Psoas muscle (tissue), 7 donors: ENCODE measurements at regions not wholly inside any gene's neighbourhood (a gene's known extent, or its start where the extent isn't known, plus 50 kb on each side); places are given as distances from the start of the nearest gene placed in this dataset.

Experiments
- ATAC-seq, 4 donors: fragments of 200-7000 bp; cut with Tn5 transposase; one replicate each; pipeline ENCODE4 v1.9.1; 2020; ENCODE audit warnings: moderate library complexity in 3 of 4, mild to moderate bottlenecking in 2 of 4
- DNase-seq, 2 donors: peaks; one replicate each; pipeline ENCODE4 v3.0.0-alpha.2; 2020
- H3K27ac ChIP-seq: fragments of 200-600 bp; one replicate; pipeline ENCODE4 v1.8.0; 2022
- H3K27me3 ChIP-seq, 3 donors: fragments of 200-600 bp in 1 of 3; one replicate each; pipeline versions ENCODE4 v1.6.1 to v1.8.0; 2013 to 2022; ENCODE audit warnings: low read length in 2 of 3, mild to moderate bottlenecking in 2 of 3, moderate library complexity in 1 of 3; ENCODE audit not compliant: insufficient read depth in 3 of 3
- H3K36me3 ChIP-seq, 2 donors: fragments of 200-600 bp in 1 of 2; one replicate each; pipeline versions ENCODE4 v1.6.1 to v1.8.0; 2013 to 2022; ENCODE audit warnings: low read depth in 1 of 2, mild to moderate bottlenecking in 1 of 2, moderate library complexity in 1 of 2; ENCODE audit not compliant: insufficient read depth in 1 of 2
- H3K4me1 ChIP-seq: fragments of 200-600 bp; one replicate; pipeline ENCODE4 v1.8.0; 2022
- H3K4me3 ChIP-seq: fragments of 200-600 bp; one replicate; pipeline ENCODE4 v1.8.0; 2022; ENCODE audit warnings: mild to moderate bottlenecking
- H3K9me3 ChIP-seq: fragments of 200-600 bp; one replicate; pipeline ENCODE4 v1.8.0; 2022
- WGBS, 3 donors: extraction: QIAGEN DNeasy Blood & Tissue Kit; methylation state at CpG; one replicate each; pipeline versions ENCODE4 v1.1.6 to v1.1.7; 2013; 5-methylcytosine and 5-hydroxymethylcytosine counted together
- intact Hi-C, 2 donors: fragments of 100-400 bp; cut with DNase I; formaldehyde crosslinking; loops; one replicate each; pipeline versions ENCODE4 v1.11.0 to v1.14.2; 2022
- TF ChIP-seq, protein P1 (sequence below): fragments of 200-600 bp; IDR thresholded peaks from one replicate; pipeline ENCODE4 v1.8.0; 2022; ENCODE audit warnings: antibody characterized with exemption
- donor health status: healthy with polysubstance abuse.
- donor health status: DM: no; HTN: no; CAD: no; lungs with moderate emphysema.
- donor health status: Bipolar disorder and iron deficiency.
- donor health status: healthy.
- donor health status: DM: yes; HTN: yes; CAD: no.
- donor health status: DM: no; HTN: no; CAD: no.
- donor health status: DM: yes; HTN: yes; CAD: no.

DNA sequence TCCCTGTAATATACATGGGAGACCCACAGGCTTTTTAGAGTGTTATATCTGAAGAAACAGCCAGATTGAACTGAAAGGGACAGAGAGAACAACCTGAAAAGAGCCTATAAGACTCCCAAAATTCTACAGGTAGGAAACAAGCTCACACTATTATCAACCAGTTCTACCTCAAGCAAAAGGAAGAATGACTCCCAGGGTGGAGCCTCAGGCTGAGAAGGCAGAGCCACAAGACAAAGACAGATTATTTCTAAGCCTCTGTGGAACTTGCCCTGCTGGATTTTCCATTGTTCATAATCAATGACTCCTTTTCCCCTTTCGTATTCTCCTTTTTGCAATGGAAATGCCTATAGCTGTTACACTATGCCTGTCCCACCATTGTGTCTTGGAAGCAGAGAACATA, 95.1 kb upstream of the LMCD1 start:
- DNase-seq (no peak), ATAC-seq (no peak)
- WGBS, 3 donors, result 91 to 96% (median 94%) methylated on average over 1 of the region's 1 CpG
- intact Hi-C loops, result no loop called here
- Histone ChIP-seq H3K36me3 (no peaks in the 10 kb centered on the region), H3K27me3 (no peaks in the 10 kb centered on the region), H3K4me3 (no peak overlapping the region), H3K4me1 (no peaks in the 10 kb centered on the region), H3K9me3 (peaks cover 9% of the 10 kb centered on the region), H3K27ac (no peak overlapping the region)
- TF ChIP-seq, protein P1, sequence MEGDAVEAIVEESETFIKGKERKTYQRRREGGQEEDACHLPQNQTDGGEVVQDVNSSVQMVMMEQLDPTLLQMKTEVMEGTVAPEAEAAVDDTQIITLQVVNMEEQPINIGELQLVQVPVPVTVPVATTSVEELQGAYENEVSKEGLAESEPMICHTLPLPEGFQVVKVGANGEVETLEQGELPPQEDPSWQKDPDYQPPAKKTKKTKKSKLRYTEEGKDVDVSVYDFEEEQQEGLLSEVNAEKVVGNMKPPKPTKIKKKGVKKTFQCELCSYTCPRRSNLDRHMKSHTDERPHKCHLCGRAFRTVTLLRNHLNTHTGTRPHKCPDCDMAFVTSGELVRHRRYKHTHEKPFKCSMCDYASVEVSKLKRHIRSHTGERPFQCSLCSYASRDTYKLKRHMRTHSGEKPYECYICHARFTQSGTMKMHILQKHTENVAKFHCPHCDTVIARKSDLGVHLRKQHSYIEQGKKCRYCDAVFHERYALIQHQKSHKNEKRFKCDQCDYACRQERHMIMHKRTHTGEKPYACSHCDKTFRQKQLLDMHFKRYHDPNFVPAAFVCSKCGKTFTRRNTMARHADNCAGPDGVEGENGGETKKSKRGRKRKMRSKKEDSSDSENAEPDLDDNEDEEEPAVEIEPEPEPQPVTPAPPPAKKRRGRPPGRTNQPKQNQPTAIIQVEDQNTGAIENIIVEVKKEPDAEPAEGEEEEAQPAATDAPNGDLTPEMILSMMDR, result no peak

DNA sequence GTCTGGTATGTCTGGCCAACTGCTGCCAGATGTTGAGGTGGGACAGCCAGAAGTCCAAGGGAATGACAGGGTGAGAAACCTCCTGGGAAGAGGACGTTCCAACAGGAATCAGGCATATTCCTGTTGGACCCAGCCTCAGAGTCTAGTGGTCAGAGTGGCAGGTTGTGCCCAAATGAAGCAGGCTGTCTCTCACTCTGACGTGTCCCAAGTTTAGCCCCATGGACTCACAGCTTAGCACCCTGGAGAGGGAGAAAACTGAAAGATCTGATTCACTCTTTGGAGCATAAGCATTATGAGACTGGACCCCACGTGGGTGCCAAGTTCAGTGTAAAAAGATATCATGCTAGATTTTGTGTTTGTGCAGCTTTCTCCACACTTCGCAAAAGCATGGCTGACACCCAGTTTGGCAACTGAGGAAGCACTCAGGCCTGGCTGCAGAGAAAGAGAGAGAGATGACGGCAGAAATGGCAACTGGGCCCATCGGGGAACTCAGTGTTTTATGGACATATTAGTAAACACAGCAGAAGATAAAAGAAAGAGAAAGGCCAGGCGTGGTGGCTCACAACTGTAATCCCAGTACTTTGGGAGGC, 88.2 kb upstream of the LMCD1 start:
- no peak overlapping the region for H3K4me3 ChIP-seq
- no peaks in the 10 kb centered on the region for H3K27me3 ChIP-seq
- intact Hi-C loops, result loop anchor here in 1 of 2 donors (10.0 kb wide), 1 partner anchor 299 kb away; no protein-coding TSS in a partner anchor
- no peaks in the 10 kb centered on the region for H3K9me3 ChIP-seq
- H3K27ac ChIP-seq, result no peak overlapping the region
- ATAC-seq (no peak), DNase-seq (no peak)
- TF ChIP-seq, protein P1, result no peak
- no peaks in the 10 kb centered on the region for H3K36me3 ChIP-seq
- WGBS, 3 donors, result 45 to 63% (median 52%) methylated on average over 7 of the region's 7 CpGs
- no peaks in the 10 kb centered on the region for H3K4me1 ChIP-seq

DNA sequence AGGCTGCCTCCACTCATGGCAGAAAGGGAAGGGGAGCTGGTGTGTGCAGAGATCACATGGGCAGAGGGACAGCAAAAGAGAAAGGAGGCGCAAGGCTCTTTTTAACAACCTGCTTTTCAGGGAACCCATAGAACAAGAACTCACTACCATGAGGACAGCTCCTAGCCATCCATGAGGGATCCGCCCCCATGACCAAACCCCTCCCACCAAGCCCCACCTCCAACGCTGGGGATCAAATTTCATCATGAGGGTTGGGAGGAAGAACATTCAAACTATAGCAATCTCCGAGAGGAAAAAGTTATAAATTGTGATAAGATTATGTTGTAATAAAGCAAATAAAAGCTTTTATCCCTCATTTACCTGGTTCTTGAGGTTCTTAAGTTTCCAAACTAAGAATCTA, 84.7 kb upstream of the LMCD1 start:
- ATAC-seq, result peak in 3 of 4 donors; percentile 51 to 83 (median 76)
- 61 to 72% (median 63%) methylated on average over 4 of the region's 4 CpGs for WGBS, 3 donors
- no peak overlapping the region for H3K27ac ChIP-seq

DNA sequence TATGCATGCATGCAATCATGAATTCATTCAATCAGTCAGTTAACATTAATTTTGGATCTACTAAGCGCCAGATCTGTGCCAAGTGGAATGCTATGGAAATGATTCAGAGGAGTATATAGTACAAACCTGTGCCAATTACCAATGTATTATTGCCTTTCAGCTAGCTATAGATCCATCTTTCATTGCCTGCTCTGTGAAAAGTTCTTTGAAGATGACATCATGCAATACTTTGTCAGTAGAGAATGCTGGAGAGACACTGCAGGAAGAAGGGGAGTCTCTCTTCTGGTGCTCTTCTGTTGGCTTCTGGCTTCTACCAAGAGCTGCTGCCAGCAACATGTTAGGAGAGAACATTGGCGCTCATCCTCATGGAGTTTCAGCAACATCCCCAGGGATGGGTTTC, 81.0 kb upstream of the LMCD1 start:
- DNase-seq, result no peak
- 86 to 94% (median 88%) methylated on average over 2 of the region's 2 CpGs for WGBS, 3 donors
- TF ChIP-seq, protein P1, result no peak
- intact Hi-C loops, result no loop called here
- Histone ChIP-seq H3K9me3 (peaks cover 15% of the 10 kb centered on the region), H3K36me3 (no peaks in the 10 kb centered on the region), H3K4me1 (no peaks in the 10 kb centered on the region), H3K27me3 (no peaks in the 10 kb centered on the region), H3K27ac (no peak overlapping the region), H3K4me3 (no peak overlapping the region)
- no peak for ATAC-seq

More for the DNA sequence above, 84.7 kb upstream of the LMCD1 start:
- Histone ChIP-seq H3K27me3 (no peaks in the 10 kb centered on the region), H3K4me3 (peak overlapping the region; percentile 44), H3K4me1 (no peaks in the 10 kb centered on the region), H3K36me3 (no peaks in the 10 kb centered on the region), H3K9me3 (no peaks in the 10 kb centered on the region)
- intact Hi-C loops, result loop anchor here in 1 of 2 donors (10.0 kb wide), 1 partner anchor 302 kb away; no protein-coding TSS in a partner anchor
- peak in 1 of 2 donors; percentile 20 for DNase-seq
- TF ChIP-seq, protein P1, result no peak

DNA sequence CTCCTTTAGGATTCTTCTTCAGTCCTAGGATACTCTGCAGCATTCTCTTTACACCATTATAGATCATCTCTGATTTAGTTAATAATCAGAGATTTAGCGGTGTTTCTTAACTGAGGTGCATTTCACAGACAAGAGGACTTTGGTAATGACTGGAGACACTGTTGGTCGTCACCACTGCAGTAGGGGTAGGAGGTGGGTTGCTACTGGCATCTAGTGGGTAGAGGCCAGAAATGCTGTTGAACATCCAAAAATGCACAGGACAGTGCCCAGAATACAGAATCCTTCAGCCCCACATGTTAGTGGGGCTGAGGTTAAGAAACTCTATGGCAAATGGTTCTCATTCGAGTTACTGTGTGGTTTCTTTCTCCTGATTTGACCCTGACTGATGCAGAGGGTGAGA, 80.4 kb upstream of the LMCD1 start:
- Histone ChIP-seq H3K36me3 (no peaks in the 10 kb centered on the region), H3K4me3 (no peak overlapping the region), H3K27ac (no peak overlapping the region), H3K4me1 (no peaks in the 10 kb centered on the region), H3K27me3 (no peaks in the 10 kb centered on the region), H3K9me3 (peaks cover 15% of the 10 kb centered on the region)
- DNase-seq (no peak), ATAC-seq (no peak)
- TF ChIP-seq, protein P1, result no peak
- intact Hi-C loops, result no loop called here
- 82 to 85% (median 84%) methylated on average over 3 of the region's 3 CpGs for WGBS, 3 donors
